ENCODE measurements at regions not wholly inside any gene's neighbourhood (a gene's known extent, or its start where the extent isn't known, plus 50 kb on each side); places are given as distances from the start of the nearest gene placed in this dataset.

DNA sequence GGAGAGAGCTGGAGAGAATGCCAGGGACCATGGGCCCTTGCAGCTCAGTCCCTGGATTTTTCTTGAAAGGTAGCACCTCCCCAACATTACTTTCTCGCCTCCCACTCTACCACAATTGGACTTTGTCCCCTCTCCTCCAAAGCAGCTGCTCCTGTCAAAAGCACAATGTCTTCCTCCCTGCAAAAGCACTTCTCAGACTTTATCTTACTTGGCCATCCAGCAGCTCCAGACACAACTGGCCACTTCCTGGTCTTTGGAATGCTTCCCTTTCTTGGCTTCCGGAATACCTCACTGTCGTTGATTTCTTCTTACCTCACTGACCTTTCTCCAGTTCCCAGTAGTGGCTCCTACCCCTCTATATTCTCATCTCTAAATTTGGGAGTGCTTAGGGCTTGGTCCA, 134.6 kb upstream of the PROK2 start:
- no peak overlapping the region for H2BK20ac ChIP-seq (ENCODE audit: low read depth, low read length, poor library complexity, severe bottlenecking)
- no CpG with 5 or more reads among the region's 3 CpGs for WGBS (ENCODE audit: extremely low coverage, insufficient read length, low lambda C conversion rate)
- H3K9me3 ChIP-seq (ENCODE audit: control insufficient read depth, low read depth, low read length) = no peaks in the 10 kb centered on the region
- no peak overlapping the region for H3K4me2 ChIP-seq (ENCODE audit: insufficient read depth, insufficient read length, low read length)
- H3K27ac ChIP-seq (ENCODE audit: insufficient read length, low read depth, low read length) = no peak overlapping the region
- no peak overlapping the region for H2AK5ac ChIP-seq (ENCODE audit: insufficient read length, low read length)
- Mint-ChIP-seq H3K36me3 (ENCODE audit: insufficient read depth in 1 of 3, low read depth in 3 of 3) (no peaks in the 10 kb centered on the region), H3K4me3 (no peak overlapping the region), H3K27ac (no peak overlapping the region), H3K9me3 (no peaks in the 10 kb centered on the region), H3K4me1 (peaks cover 5 to 16% of the 10 kb centered on the region in 2 experiments), H3K27me3 (ENCODE audit: low read depth) (peaks cover 7% of the 10 kb centered on the region)
- H3K14ac ChIP-seq (ENCODE audit: insufficient read depth, low read length) = no peak overlapping the region
- no peaks in the 10 kb centered on the region for H3K27me3 ChIP-seq (ENCODE audit: insufficient read depth, low read length)
- H3K4ac ChIP-seq (ENCODE audit: low read depth, low read length) = no peak overlapping the region
- no peak overlapping the region for H3T11ph ChIP-seq (ENCODE audit: low read length)
- H3K4me1 ChIP-seq (ENCODE audit: insufficient read depth, low read length) = peaks cover 4% of the 10 kb centered on the region; the same call in 1 of the 2 replicates
- no peak overlapping the region for H3K9ac ChIP-seq (ENCODE audit: extremely low read depth, insufficient read length, low read length)
- H2AFZ ChIP-seq (ENCODE audit: low read length) = no peak overlapping the region
- no peak overlapping the region for H3K23ac ChIP-seq (ENCODE audit: insufficient read length, low read depth, low read length)
- H3K18ac ChIP-seq (ENCODE audit: insufficient read length, low read depth, low read length) = no peak overlapping the region
- no peak overlapping the region for H2BK12ac ChIP-seq (ENCODE audit: insufficient read length, low read depth, low read length)
- no peaks in the 10 kb centered on the region for H3K79me1 ChIP-seq (ENCODE audit: insufficient read depth, low read depth, low read length, poor library complexity, severe bottlenecking)
- H2BK5ac ChIP-seq (ENCODE audit: insufficient read length, low read length) = no peak overlapping the region
- no peak overlapping the region for H2BK120ac ChIP-seq (ENCODE audit: low read depth, low read length, poor library complexity, severe bottlenecking)
- H4K20me1 ChIP-seq (ENCODE audit: control insufficient read depth, insufficient read depth, insufficient read length) = no peaks in the 10 kb centered on the region
- no peak overlapping the region for H4K91ac ChIP-seq (ENCODE audit: insufficient read length, low read depth, low read length)
- H3K56ac ChIP-seq (ENCODE audit: insufficient read length, low read depth, low read length) = no peak overlapping the region
- no peak overlapping the region for H2BK15ac ChIP-seq (ENCODE audit: low read depth, low read length)
- TF ChIP-seq, protein P1, sequence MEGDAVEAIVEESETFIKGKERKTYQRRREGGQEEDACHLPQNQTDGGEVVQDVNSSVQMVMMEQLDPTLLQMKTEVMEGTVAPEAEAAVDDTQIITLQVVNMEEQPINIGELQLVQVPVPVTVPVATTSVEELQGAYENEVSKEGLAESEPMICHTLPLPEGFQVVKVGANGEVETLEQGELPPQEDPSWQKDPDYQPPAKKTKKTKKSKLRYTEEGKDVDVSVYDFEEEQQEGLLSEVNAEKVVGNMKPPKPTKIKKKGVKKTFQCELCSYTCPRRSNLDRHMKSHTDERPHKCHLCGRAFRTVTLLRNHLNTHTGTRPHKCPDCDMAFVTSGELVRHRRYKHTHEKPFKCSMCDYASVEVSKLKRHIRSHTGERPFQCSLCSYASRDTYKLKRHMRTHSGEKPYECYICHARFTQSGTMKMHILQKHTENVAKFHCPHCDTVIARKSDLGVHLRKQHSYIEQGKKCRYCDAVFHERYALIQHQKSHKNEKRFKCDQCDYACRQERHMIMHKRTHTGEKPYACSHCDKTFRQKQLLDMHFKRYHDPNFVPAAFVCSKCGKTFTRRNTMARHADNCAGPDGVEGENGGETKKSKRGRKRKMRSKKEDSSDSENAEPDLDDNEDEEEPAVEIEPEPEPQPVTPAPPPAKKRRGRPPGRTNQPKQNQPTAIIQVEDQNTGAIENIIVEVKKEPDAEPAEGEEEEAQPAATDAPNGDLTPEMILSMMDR (conservative IDR thresholded peaks at IDR 0.05) = no peak
- H4K5ac ChIP-seq (ENCODE audit: insufficient read length, low read depth, low read length) = no peak overlapping the region
- no peaks in the 10 kb centered on the region for H3K23me2 ChIP-seq (ENCODE audit: insufficient read length, low read depth, low read length, poor library complexity, severe bottlenecking)
- no peak for DNase-seq
- H4K8ac ChIP-seq (replicated peaks; ENCODE audit: insufficient read length, low read depth, low read length) = no peak overlapping the region
- no peaks in the 10 kb centered on the region for H3K79me2 ChIP-seq (ENCODE audit: insufficient read depth, low read length)

Data from H9 (cell line).